HG03520 (cell line): ENCODE measurements at regions not wholly inside any gene's neighbourhood (a gene's known extent, or its start where the extent isn't known, plus 50 kb on each side); places are given as distances from the start of the nearest gene placed in this dataset.

Experiments
- ATAC-seq: cut with Tn5 transposase; IDR thresholded peaks from one replicate; pipeline ENCODE4 v1.9.1; 2021; ENCODE audit warnings: mild to moderate bottlenecking, moderate library complexity; ENCODE audit not compliant: unreplicated experiment

GRCh38 chr6:56005426-56005825 is 130.0 kb upstream of the BMP5 start:
- ATAC-seq: no peak

GRCh38 chr6:56004426-56004825 is 129.0 kb upstream of the BMP5 start:
- no peak for ATAC-seq

GRCh38 chr6:56003616-56004015 is 128.2 kb upstream of the BMP5 start:
- ATAC-seq: no peak

- ATAC-seq: no peak
Measured at GRCh38 chr6:56002336-56002735, 126.9 kb upstream of the BMP5 start.

GRCh38 chr6:55998576-55998975 is 123.2 kb upstream of the BMP5 start:
- no peak for ATAC-seq

DNA sequence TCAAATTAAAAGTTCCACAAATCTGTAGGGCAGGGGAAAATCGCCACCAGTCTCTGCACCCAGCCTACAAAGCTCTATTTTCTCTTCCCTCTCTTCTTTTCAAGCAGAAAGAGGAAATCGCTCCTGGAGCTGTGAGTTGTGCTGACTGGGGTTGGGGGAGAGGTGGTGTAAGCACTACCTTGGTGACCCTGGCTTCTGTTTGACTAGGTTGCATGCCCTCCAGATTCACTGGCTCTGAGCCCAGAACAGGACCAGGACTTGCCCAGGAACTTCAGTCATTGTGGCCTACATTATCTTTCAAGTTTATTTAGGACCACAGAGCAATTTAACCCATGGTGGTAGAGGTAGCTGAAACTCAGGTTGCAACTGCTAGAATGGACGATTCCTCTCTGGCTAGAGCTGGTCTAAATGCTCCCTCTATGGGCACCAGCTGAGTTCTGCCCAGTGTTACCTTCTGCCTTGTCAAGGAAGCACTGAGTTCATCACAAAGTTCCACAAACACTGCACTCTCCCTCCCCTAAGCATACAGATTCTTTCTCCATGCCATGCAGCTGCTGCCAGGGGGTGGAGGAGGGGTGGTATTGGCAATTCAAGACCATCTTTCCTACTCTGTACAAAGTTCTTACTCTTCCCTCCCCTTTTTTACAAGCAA is 122.0 kb upstream of the BMP5 start:
- no peak for ATAC-seq

GRCh38 chr6:55994531-55994930 is 119.1 kb upstream of the BMP5 start:
- ATAC-seq: no peak

GRCh38 chr6:55993418-55993817 is 118.0 kb upstream of the BMP5 start:
- ATAC-seq: no peak

DNA sequence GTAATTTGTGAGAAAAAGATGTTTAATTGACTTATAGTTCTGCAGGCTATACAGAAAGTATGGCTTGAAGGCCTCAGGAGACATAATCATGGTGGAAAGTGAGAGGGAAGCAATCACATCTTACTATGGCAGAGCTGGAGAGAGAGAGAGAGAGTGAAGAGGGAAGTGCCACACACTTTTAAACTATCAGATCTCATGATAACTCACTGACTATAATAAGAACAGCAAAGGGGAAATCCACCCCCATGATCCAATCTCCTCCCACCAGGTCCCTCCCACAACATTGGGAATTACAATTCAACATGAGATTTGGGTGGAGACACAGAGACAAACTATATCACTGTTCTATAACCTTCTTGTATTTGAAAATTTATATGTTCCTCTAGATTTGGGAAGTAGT is 117.2 kb upstream of the BMP5 start:
- ATAC-seq: no peak

DNA sequence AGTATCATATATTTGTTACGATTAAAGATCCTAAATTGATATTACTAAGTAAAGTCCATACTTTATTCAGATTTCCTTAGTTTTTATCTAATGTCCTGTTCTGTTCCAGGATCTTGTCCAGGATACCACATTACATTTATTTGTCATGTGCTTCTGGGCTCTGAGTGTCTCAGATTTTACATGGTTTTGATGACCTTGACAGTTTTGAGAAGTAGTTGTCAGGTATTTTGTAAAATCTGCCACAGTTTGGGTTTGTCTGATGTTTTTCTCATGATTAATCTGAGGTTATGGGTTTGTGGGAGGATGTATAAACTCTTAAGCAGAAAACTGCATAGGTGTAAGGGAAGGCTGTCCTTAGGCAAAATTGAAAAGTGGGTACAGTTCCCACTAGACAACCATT is 109.9 kb upstream of the BMP5 start:
- ATAC-seq: no peak

DNA sequence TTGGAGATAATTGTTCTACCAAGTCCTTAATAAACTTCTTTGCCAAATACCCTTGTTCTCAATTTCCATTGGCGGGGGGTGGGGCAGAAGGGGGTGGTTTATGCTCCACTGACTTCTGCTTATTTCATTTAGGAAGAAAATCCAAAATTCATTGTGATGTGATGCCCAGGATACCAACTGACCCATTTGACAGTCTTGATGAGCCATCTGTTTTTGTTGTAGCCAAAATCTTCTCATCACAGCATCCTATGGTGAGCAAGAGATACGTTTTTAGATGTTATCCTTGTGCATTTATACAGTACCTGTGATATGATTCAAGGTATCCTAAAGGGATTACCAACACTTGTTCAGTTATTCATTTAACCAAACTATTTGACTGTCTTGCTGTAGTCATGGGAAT is 108.5 kb upstream of the BMP5 start:
- ATAC-seq: no peak

- no peak for ATAC-seq
Measured at GRCh38 chr6:55981660-55982059, 106.3 kb upstream of the BMP5 start.

DNA sequence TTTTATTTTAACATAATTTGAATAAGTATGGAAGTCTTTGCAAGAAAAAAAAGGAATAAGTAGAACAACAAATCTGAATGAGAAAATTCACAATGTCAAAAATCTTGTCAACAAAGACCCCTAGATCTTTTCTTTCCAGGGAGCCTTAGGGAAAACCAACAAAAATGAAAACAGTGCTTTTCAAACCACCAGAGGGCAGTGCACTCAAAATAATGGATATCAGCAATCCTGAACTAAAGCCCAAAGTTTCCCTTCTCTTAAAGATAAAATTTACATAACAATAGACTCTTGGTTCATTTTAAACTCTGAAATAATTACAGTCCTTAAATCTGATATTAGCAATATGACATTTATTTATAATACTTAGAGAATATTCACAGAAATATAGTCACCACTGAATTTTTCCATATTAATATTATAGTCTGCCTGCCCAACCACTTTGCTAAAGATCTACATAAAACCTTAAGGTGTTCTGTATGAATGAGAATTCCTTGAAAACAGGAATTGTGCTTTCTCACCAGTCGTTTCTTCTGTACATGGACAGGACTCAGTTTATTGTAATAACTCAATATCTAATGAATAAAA is 105.3 kb upstream of the BMP5 start:
- ATAC-seq: peak; percentile 59

DNA sequence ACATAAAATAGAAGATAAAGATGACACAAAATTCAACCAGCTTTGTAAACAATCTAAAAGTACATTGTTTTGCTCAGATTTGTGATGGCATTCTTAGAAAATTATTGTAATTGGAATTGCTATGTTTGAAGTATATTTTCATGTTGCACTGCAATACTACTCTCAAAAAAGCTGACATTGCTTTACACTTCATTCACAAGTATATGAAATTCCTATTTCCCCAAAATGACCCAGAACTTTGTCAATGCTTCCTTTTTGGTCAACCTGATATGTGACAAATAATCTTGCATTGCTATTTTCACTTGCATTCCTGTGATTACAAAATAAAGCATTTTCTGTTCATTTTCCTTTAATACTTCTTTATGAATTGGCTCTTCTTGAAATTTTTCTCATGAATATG is 104.1 kb upstream of the BMP5 start:
- no peak for ATAC-seq

DNA sequence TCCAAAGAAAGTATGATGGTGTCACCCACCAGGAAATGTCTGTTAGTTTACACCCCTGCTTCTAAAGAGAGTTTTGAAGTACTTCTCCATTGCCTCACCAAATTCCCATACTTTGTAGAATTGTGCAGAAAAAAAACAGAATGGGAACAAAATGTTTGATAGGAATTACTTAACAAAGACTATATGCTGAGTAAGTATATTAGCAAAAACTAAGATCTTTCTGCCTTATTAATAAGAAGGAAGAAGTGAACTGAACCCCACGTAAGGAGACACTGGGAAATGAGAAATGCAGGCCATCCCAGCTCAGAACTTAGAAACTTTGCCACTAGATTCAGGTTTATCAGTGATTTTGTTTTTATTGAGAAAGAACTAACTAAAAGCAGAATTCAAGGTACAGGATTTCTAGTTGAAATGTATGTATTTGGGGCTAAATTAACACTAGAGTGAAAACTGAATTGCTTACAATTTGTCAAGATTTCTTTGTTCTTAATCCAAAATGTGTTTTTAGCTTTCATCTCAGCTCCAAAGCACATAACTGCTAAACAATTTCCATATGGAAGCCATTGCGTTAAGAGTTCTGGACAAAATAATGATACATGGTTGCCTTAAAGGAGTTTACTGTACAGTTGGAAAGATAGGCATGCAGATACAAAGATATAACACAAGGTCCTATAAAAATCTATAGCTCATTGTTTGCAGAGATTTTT is 102.7 kb upstream of the BMP5 start:
- no peak for ATAC-seq

DNA sequence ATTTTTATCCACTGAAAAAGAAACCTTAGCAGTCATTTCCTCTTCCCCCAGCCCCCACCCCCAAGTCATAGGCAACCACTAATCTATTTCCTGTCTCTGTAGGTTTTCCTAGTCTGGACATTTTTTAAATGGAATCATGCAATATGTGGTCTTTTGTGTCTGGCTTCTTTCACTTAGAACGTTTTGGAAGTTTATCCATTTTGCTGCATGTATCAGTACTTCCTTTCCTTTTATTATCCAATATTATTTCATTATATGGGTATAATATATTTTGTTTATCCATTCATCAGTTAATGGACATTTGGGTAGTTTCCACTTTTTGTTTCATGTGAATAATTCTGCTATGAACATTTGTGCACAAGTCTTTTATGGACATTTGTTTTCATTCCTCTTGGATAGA is 99.3 kb upstream of the BMP5 start:
- no peak for ATAC-seq

DNA sequence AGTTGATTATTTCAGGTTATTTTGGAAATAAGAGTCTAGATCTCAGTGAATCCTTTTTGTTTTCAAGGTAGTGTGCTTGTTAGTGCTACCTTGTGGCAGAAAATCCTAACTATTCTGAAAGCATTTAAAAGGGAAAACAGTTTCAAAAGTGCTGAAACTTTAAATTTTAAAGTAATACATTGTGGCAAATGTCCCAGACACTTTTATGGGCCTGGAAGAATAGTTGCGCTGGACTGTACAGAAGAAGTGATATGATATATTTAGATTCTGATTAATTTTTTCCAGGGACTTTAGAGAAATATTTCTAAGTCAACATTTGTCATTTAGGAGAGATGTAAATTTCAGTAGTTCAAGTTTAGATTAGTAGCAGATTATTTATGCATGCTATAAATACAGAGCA is 96.7 kb upstream of the BMP5 start:
- no peak for ATAC-seq

DNA sequence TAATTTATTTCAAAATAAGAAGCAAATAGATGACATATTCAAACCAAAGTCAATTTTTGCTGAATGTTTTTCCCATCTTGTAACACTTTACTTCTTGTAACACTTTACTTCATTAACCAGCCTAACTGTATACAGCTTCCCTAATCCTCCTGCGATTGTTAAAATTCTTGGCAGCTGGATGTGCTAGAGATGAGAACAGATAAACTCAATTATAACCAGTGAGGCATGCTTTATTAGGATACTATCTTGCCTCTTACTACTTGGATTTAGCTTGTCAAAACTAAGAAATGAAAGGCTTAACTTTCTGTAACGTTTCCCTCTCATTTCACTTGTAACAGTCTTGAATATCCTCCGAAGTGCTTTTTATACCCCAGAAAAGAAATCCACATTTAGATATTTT is 94.1 kb upstream of the BMP5 start:
- no peak for ATAC-seq

GRCh38 chr6:55968926-55969325 is 93.5 kb upstream of the BMP5 start:
- no peak for ATAC-seq

GRCh38 chr6:55964136-55964535 is 88.7 kb upstream of the BMP5 start:
- ATAC-seq: no peak

DNA sequence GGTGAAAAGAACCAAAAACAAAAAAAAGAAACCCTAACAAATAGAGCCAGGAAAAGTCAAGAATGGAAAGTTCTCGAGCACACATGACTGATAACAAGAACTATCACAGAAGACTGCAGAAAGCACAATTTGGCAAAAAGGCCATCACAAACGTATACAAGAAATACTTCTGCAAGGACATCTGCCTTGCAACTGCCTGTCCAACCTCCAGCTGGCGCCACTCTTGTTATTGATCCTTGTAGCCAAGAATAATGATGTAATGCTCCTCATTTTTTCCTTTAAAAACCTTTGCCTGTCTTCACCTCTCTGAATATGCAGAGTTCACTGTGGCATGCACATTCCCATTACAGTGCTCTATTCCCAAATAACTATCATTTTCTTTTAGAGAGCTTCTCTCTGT is 87.9 kb upstream of the BMP5 start:
- ATAC-seq: no peak

GRCh38 chr6:55960344-55960743 is 85.0 kb upstream of the BMP5 start:
- no peak for ATAC-seq

DNA sequence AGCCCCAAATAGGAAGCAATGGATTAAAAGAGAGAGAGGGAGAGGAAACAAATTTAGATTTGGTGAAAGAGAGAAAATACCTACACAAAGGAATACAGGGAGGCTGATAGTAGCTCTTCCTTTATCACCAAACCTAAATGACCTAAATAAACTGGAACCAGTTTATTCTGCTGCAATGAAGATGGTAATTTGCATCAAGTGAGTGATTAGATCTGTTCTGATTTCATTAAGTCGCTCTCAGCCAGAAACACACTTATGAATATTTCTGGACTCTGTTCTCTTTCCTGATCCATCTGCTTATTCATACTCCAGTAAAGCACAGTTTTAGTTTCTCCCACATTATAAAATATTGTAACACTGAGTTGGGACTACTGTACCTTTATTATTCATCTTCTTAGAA is 83.4 kb upstream of the BMP5 start:
- no peak for ATAC-seq
